Mucosa of descending colon (tissue), 3 donors: ENCODE measurements at regions not wholly inside any gene's neighbourhood (a gene's known extent, or its start where the extent isn't known, plus 50 kb on each side); places are given as distances from the start of the nearest gene placed in this dataset.

ENCODE experiments used
- ATAC-seq: fragments of 200-7000 bp; cut with Tn5 transposase; one replicate; pipeline ENCODE4 v1.9.1; 2020; ENCODE audit warnings: mild to moderate bottlenecking, moderate library complexity
- DNase-seq, 3 donors: peaks; one replicate each; pipeline ENCODE4 v3.0.0-alpha.2; 2020
- H3K36me3 ChIP-seq: fragments of 200-600 bp; one replicate; pipeline ENCODE4 v1.8.0; 2021; ENCODE audit warnings: low read depth, mild to moderate bottlenecking
- H3K4me1 ChIP-seq: fragments of 200-600 bp; one replicate; pipeline ENCODE4 v1.8.0; 2021; ENCODE audit warnings: low read depth, mild to moderate bottlenecking
- H3K4me3 ChIP-seq: fragments of 200-600 bp; one replicate; pipeline ENCODE4 v1.8.0; 2021; ENCODE audit warnings: mild to moderate bottlenecking
- H3K9me3 ChIP-seq: fragments of 200-600 bp; one replicate; pipeline ENCODE4 v1.8.0; 2021; ENCODE audit warnings: mild to moderate bottlenecking
- CTCF ChIP-seq: fragments of 200-600 bp; IDR thresholded peaks from one replicate; pipeline ENCODE4 v1.8.0; 2022; ENCODE audit warnings: antibody characterized with exemption, mild to moderate bottlenecking
- intact Hi-C, 2 donors: fragments of 100-400 bp; cut with DNase I in 1 of 2; cut with micrococcal nuclease in 1 of 2; formaldehyde crosslinking; loops; one replicate each; pipeline versions ENCODE4 v1.11.0 to v1.11.1; 2022; cut with DNase I, micrococcal nuclease
- donor health status: DM: no; HTN: no; CAD: no; lungs with moderate emphysema.
- donor health status: DM: no; HTN: no; CAD: no.
- donor health status: DM: no; HTN: yes; CAD: no.

GRCh38 chr2:66839551-66840320 lies 404.8 kb downstream of the MEIS1 start:
- intact Hi-C loops = no loop called here
- H3K4me1 ChIP-seq = no peaks in the 10 kb centered on the region
- no peak for TF ChIP-seq CTCF
- no peak overlapping the region for H3K4me3 ChIP-seq
- no peak for DNase-seq
- peak; percentile 27 for ATAC-seq
- no peaks in the 10 kb centered on the region for H3K36me3 ChIP-seq
- no peaks in the 10 kb centered on the region for H3K9me3 ChIP-seq

- no peak for ATAC-seq
- H3K4me3 ChIP-seq = no peak overlapping the region
Measured at GRCh38 chr2:66840321-66841002, 405.5 kb downstream of the MEIS1 start.

GRCh38 chr2:66843847-66844246 lies 408.9 kb downstream of the MEIS1 start:
- ATAC-seq = no peak
- no peaks in the 10 kb centered on the region for H3K36me3 ChIP-seq
- no peaks in the 10 kb centered on the region for H3K4me1 ChIP-seq
- no peak for TF ChIP-seq CTCF
- DNase-seq = no peak
- no peak overlapping the region for H3K4me3 ChIP-seq
- intact Hi-C loops = no loop called here
- no peaks in the 10 kb centered on the region for H3K9me3 ChIP-seq

More at GRCh38 chr2:66840321-66841002, 405.5 kb downstream of the MEIS1 start:
- H3K9me3 ChIP-seq = no peaks in the 10 kb centered on the region
- H3K36me3 ChIP-seq = no peaks in the 10 kb centered on the region
- no peaks in the 10 kb centered on the region for H3K4me1 ChIP-seq
- intact Hi-C loops = no loop called here
- no peak for TF ChIP-seq CTCF
- DNase-seq = no peak

- Histone ChIP-seq H3K36me3 (no peaks in the 10 kb centered on the region), H3K9me3 (no peaks in the 10 kb centered on the region), H3K4me3 (no peak overlapping the region), H3K4me1 (no peaks in the 10 kb centered on the region)
- no peak for TF ChIP-seq CTCF
- ATAC-seq = no peak
- no peak for DNase-seq
- intact Hi-C loops = no loop called here
Measured at GRCh38 chr2:66845307-66845706, 410.4 kb downstream of the MEIS1 start.

- TF ChIP-seq CTCF = no peak
- no peak overlapping the region for H3K4me3 ChIP-seq
- no peaks in the 10 kb centered on the region for H3K4me1 ChIP-seq
- ATAC-seq (peak; percentile 49), DNase-seq (no peak)
- H3K36me3 ChIP-seq = no peaks in the 10 kb centered on the region
- intact Hi-C loops = no loop called here
- H3K9me3 ChIP-seq = no peaks in the 10 kb centered on the region
Measured at GRCh38 chr2:66846887-66847286, 412.0 kb downstream of the MEIS1 start.
